GM23248 (cell line): ENCODE measurements at regions not wholly inside any gene's neighbourhood (a gene's known extent, or its start where the extent isn't known, plus 50 kb on each side); places are given as distances from the start of the nearest gene placed in this dataset.

Experiments used
- DNase-seq: peaks from one replicate; pipeline ENCODE4 v3.0.0-alpha.2; 2015
- H2AFZ ChIP-seq: fragments of 200-600 bp; sonication (generic); 2 replicates; pipeline ENCODE4 v1.6.1; 2016; ENCODE audit warnings: antibody characterized with exemption
- H3F3A ChIP-seq: fragments of 200-600 bp; sonication (generic); 2 replicates; pipeline ENCODE4 v1.6.1; 2016; ENCODE audit warnings: mild to moderate bottlenecking, antibody characterized with exemption, mixed run types; ENCODE audit not compliant: insufficient read depth
- H3K27ac ChIP-seq: fragments of 200-600 bp; sonication (generic); 2 replicates; pipeline ENCODE4 v1.5.1; 2016; ENCODE audit warnings: mild to moderate bottlenecking
- H3K27me3 ChIP-seq: fragments of 200-600 bp; sonication (generic); replicated peaks from 2 replicates; pipeline ENCODE4 v1.6.1; 2016; ENCODE audit warnings: mild to moderate bottlenecking; ENCODE audit not compliant: insufficient read depth
- H3K36me3 ChIP-seq: fragments of 200-600 bp; sonication (generic); 2 replicates; pipeline ENCODE4 v1.6.1; 2016; ENCODE audit warnings: low read depth, mild to moderate bottlenecking
- H3K4me1 ChIP-seq: fragments of 200-600 bp; sonication (generic); 2 replicates; pipeline ENCODE4 v1.6.1; 2016; ENCODE audit warnings: mild to moderate bottlenecking; ENCODE audit not compliant: insufficient read depth
- H3K4me2 ChIP-seq: fragments of 200-600 bp; sonication (generic); one replicate; pipeline ENCODE4 v1.6.1; 2016; ENCODE audit warnings: mild to moderate bottlenecking; ENCODE audit not compliant: unreplicated experiment
- H3K4me3 ChIP-seq: fragments of 200-600 bp; sonication (generic); 2 replicates; pipeline ENCODE4 v1.5.1; 2016; ENCODE audit warnings: mild to moderate bottlenecking
- H3K79me2 ChIP-seq: fragments of 200-600 bp; sonication (generic); 2 replicates; pipeline ENCODE4 v1.6.1; 2016; ENCODE audit warnings: mild to moderate bottlenecking; ENCODE audit not compliant: insufficient read depth
- H3K9ac ChIP-seq: fragments of 200-600 bp; sonication (generic); 2 replicates; pipeline ENCODE4 v1.6.1; 2016; ENCODE audit warnings: mild to moderate bottlenecking
- H3K9me2 ChIP-seq: fragments of 200-600 bp; sonication (generic); 2 replicates; pipeline ENCODE4 v1.6.1; 2016; ENCODE audit warnings: mixed run types, mild to moderate bottlenecking, moderate library complexity; ENCODE audit not compliant: insufficient read depth
- H3K9me3 ChIP-seq: fragments of 200-600 bp; sonication (generic); one replicate; pipeline ENCODE4 v1.6.1; 2017; ENCODE audit warnings: low read depth
- H4K20me1 ChIP-seq: fragments of 200-600 bp; sonication (generic); 2 replicates; pipeline ENCODE4 v1.6.0; 2016; ENCODE audit not compliant: insufficient read depth
- EZH2 ChIP-seq: fragments of 200-600 bp; sonication (generic); IDR thresholded peaks from 2 replicates; pipeline ENCODE4 v1.6.1; 2018; ENCODE audit warnings: antibody characterized with exemption, mild to moderate bottlenecking; ENCODE audit not compliant: insufficient read depth, poor library complexity, severe bottlenecking
- EZH2phosphoT487 ChIP-seq: fragments of 200-600 bp; sonication (generic); IDR thresholded peaks from 2 replicates; pipeline ENCODE4 v1.6.1; 2018; ENCODE audit warnings: antibody characterized with exemption, moderate library complexity, mild to moderate bottlenecking, low read depth; ENCODE audit not compliant: insufficient read depth
- WGBS, 2 experiments: methylation state at CpG; one replicate each; pipeline ENCODE4 v1.1.6; 2015 to 2017; ENCODE audit warnings: low lambda C conversion rate in 2 of 2, low coverage in 1 of 2; ENCODE audit errors: missing lambda C conversion rate in 2 of 2; 5-methylcytosine and 5-hydroxymethylcytosine counted together
- in situ Hi-C: fragments of 300-500 bp; cut with MboI; formaldehyde crosslinking; loops from 2 replicates; pipeline ENCODE4 v1.15.0; 2020

DNA sequence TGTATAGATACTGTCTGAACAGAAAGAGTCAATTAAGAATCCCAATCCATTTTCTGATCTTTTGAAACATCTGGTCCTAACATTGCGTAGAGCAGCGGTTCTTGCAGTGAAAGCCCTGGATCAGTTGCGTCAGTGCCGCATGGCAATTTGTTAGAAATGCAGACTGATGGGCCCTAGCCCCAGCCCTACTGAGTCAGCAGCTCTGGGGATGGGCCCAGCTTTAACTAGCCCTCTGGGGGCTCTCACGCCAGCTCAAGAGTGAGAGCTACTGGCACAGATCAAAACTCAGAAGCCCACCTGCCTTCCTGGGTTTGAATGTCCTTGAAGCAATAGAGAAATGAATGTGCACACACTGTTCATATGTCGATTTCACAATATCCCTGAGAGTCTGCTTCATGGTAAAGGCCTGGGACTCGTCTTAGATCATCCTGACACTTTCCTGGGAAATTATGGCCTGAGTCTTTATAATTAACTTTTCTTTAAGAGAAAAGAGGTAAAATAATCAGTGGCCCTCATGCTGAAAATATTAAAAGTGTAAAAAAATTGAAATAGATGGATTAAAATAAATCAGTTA is 206.8 kb upstream of the TMTC4 start:
- peak; percentile 52 for DNase-seq
- 25 to 27% methylated on average over 7 of the region's 7 CpGs for WGBS, 2 experiments
- H3K27ac ChIP-seq, result no peak overlapping the region

DNA sequence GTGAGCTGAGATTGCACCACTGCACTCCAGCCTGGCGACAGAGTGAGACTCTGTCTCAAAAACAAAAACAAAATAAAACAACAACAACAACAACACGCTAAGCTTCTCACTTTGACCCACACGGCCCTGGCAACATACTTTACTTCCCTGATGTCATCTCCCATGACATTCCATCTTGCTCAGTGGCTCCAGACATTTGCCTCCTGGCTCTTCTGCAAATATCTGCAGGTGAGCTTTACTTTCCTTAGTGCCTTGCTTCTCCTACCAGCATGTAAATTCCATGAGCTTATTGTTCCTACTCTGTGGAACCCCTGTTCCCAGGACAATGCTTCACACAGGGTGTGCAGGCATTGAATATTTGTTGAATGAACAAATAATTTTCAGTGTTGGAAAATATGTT is 205.6 kb upstream of the TMTC4 start:
- in situ Hi-C loops, result no loop called here
- DNase-seq, result no peak
- no peak overlapping the region for H3K4me3 ChIP-seq
- no peaks in the 10 kb centered on the region for H3K36me3 ChIP-seq
- no peak overlapping the region for H3K4me2 ChIP-seq
- no peak for TF ChIP-seq EZH2phosphoT487
- no peak for TF ChIP-seq EZH2
- no peaks in the 10 kb centered on the region for H3K9me3 ChIP-seq
- no peak overlapping the region for H3K9ac ChIP-seq
- no peaks in the 10 kb centered on the region for H4K20me1 ChIP-seq
- no peaks in the 10 kb centered on the region for H3K9me2 ChIP-seq
- no peak overlapping the region for H2AFZ ChIP-seq
- H3F3A ChIP-seq, result 0 out of 2 replicates have a peak, but pooled peaks cover 5% of the 10 kb centered on the region
- peaks cover 17% of the 10 kb centered on the region for H3K4me1 ChIP-seq
- 49 to 55% methylated on average over 3 of the region's 3 CpGs for WGBS, 2 experiments
- no peak overlapping the region for H3K27ac ChIP-seq
- H3K27me3 ChIP-seq, result no peaks in the 10 kb centered on the region
- H3K79me2 ChIP-seq, result no peaks in the 10 kb centered on the region

More for the DNA sequence above, 206.8 kb upstream of the TMTC4 start:
- peak overlapping the region; percentile 37 for H3K4me2 ChIP-seq
- no peaks in the 10 kb centered on the region for H3K9me3 ChIP-seq
- TF ChIP-seq EZH2 (no peak), EZH2phosphoT487 (no peak)
- no peaks in the 10 kb centered on the region for H4K20me1 ChIP-seq
- no peak overlapping the region for H3K4me3 ChIP-seq
- H2AFZ ChIP-seq, result peak overlapping the region; percentile 67
- no peaks in the 10 kb centered on the region for H3F3A ChIP-seq
- peak overlapping the region; percentile 13; the same call in 1 of the 2 replicates for H3K9ac ChIP-seq
- no peaks in the 10 kb centered on the region for H3K9me2 ChIP-seq
- H3K4me1 ChIP-seq, result 0 out of 2 replicates have a peak, but pooled peaks cover 6% of the 10 kb centered on the region
- H3K27me3 ChIP-seq, result no peaks in the 10 kb centered on the region
- in situ Hi-C loops, result no loop called here
- H3K79me2 ChIP-seq, result no peaks in the 10 kb centered on the region
- H3K36me3 ChIP-seq, result no peaks in the 10 kb centered on the region

DNA sequence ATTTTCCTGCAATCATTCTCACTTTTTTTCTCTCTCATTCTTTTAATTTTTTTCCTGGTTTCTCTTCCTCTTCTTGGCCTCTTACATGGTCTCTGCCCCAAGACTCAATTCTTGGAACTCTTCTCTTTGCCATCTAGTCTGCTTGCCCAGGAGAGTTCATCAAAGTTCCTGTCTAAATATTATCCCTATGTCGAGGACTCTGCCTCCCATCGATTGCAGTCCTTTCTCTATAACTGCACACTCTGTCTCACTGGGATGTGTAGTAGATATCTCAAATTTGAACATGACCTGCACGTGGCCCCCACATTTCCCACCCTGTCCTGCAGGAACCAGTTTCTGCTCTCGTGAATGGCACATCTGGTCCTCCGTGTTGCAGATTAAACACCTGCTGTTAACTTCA is 204.7 kb upstream of the TMTC4 start:
- Histone ChIP-seq H3F3A (0 out of 2 replicates have a peak, but pooled peaks cover 5% of the 10 kb centered on the region), H3K36me3 (no peaks in the 10 kb centered on the region), H3K4me3 (no peak overlapping the region), H3K27ac (no peak overlapping the region), H3K9me2 (no peaks in the 10 kb centered on the region), H3K27me3 (no peaks in the 10 kb centered on the region), H3K9ac (no peak overlapping the region), H3K9me3 (no peaks in the 10 kb centered on the region), H3K4me1 (peaks cover 18% of the 10 kb centered on the region), H3K4me2 (no peak overlapping the region), H4K20me1 (no peaks in the 10 kb centered on the region), H3K79me2 (no peaks in the 10 kb centered on the region), H2AFZ (no peak overlapping the region)
- no peak for DNase-seq
- TF ChIP-seq EZH2, result no peak
- no peak for TF ChIP-seq EZH2phosphoT487
- 76 to 77% methylated on average over 5 of the region's 5 CpGs for WGBS, 2 experiments
- in situ Hi-C loops, result no loop called here

DNA sequence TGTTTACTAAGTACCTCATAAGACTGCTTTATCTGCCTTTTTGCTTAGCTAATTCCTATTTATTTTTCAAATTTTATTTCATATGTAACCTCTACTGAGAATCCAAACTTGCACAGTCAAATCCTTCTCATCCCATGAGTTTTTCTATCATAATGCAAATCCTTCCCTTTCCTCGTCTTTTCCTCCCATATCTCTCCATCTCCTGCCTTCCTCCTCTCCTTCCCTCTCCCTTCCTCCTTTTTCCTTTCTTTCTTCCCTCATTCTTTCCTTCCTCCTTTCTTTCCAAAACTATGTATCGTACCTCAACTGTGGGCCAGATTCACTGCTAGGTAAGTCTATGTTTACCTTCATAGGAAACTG is 201.4 kb upstream of the TMTC4 start:
- Histone ChIP-seq H3K27me3 (no peaks in the 10 kb centered on the region), H3F3A (0 out of 2 replicates have a peak, but pooled peaks cover 5% of the 10 kb centered on the region), H3K4me3 (no peak overlapping the region), H4K20me1 (no peaks in the 10 kb centered on the region), H3K9me3 (no peaks in the 10 kb centered on the region), H3K4me1 (peaks cover 13% of the 10 kb centered on the region), H3K9ac (no peak overlapping the region), H3K9me2 (no peaks in the 10 kb centered on the region), H3K79me2 (no peaks in the 10 kb centered on the region), H3K36me3 (no peaks in the 10 kb centered on the region), H3K27ac (no peak overlapping the region), H3K4me2 (no peak overlapping the region), H2AFZ (no peak overlapping the region)
- DNase-seq, result no peak
- TF ChIP-seq EZH2phosphoT487 (no peak), EZH2 (no peak)
- in situ Hi-C loops, result no loop called here
- WGBS, 2 experiments, result 95% methylated on average over 2 of the region's 2 CpGs
